HepG2 (cell line): ENCODE measurements at regions not wholly inside any gene's neighbourhood (a gene's known extent, or its start where the extent isn't known, plus 50 kb on each side); places are given as distances from the start of the nearest gene placed in this dataset.

Experiments used
- ATAC-seq: fragments of 200-7000 bp; cut with Tn5 transposase; 3 replicates; pipeline ENCODE4 v1.9.1; 2020; ENCODE audit warnings: mild to moderate bottlenecking, moderate library complexity
- BruUV-seq: library from RNA; stranded (reverse); fragments of 400-500 nt; replicated peaks from 2 replicates; lab custom pipeline; 2021; lab: Mats Ljungman, UMichigan
- CTCF ChIA-PET: fragments of 300-600 bp; formaldehyde crosslinking; extraction: SDS; loops from one replicate; lab custom pipeline; 2021; ENCODE audit warnings: low total read pairs, inconsistent platforms, low intra/inter-chr PET ratio; lab: Yijun Ruan, JAX
- POLR2A ChIA-PET: fragments of 350-600 bp; sonication (Branson Sonifier 250); formaldehyde crosslinking; loops from one replicate; lab custom pipeline; 2020; ENCODE audit warnings: antibody characterized with exemption, inconsistent platforms; lab: Yijun Ruan, JAX
- DNase-seq: peaks from one replicate; pipeline ENCODE4 v3.0.0-alpha.2; 2015; ENCODE audit warnings: low spot score
- FAIRE-seq: peaks from 3 replicates; lab custom pipeline; 2011; peaks lifted over from hg19 to GRCh38; lab: Jason Lieb, UNC
- H2AFZ ChIP-seq: one replicate; pipeline ENCODE4 v1.6.1; 2011; ENCODE audit warnings: low read length, inconsistent platforms
- H3K27ac ChIP-seq: fragments of 300-600 bp; 3 replicates; pipeline ENCODE4 v1.8.0; 2011; ENCODE audit warnings: mixed run types, mild to moderate bottlenecking, mixed read lengths, low read length, inconsistent platforms; ENCODE audit not compliant: insufficient read depth; ENCODE audit errors: extremely low read length
- H3K27me3 ChIP-seq, 2 experiments: fragments of 200-600 bp in 1 of 2; 2 replicates in 1 of 2; 3 replicates in 1 of 2; pipeline versions ENCODE4 v1.6.0 to v1.8.0; 2011; ENCODE audit warnings: low read length in 2 of 2, mild to moderate bottlenecking in 2 of 2, moderate library complexity in 2 of 2, inconsistent platforms in 1 of 2; ENCODE audit not compliant: insufficient read depth in 2 of 2, control insufficient read depth in 1 of 2
- H3K36me3 ChIP-seq, 2 experiments: fragments of 200-600 bp in 1 of 2; replicated peaks in 1 of 2; 2 replicates in 1 of 2; 3 replicates in 1 of 2; pipeline versions ENCODE4 v1.5.1 to v1.8.0; 2011; ENCODE audit warnings: low read length in 2 of 2, inconsistent platforms in 1 of 2; ENCODE audit not compliant: insufficient read depth in 2 of 2, control insufficient read depth in 1 of 2
- H3K4me1 ChIP-seq: 2 replicates; pipeline ENCODE4 v1.5.1; 2012; ENCODE audit warnings: low read length, inconsistent platforms; ENCODE audit not compliant: insufficient read depth
- H3K4me2 ChIP-seq: 2 replicates; pipeline ENCODE4 v1.6.0; 2011; ENCODE audit warnings: low read depth, low read length, inconsistent platforms
- H3K4me3 ChIP-seq, 3 experiments: fragments of 200-600 bp in 1 of 3; sonication (generic), shearing (Covaris generic) in 1 of 3; replicated peaks in 1 of 3; 2 replicates each; pipeline ENCODE4 v1.5.1; 2011 to 2016; ENCODE audit warnings: low read length in 3 of 3, inconsistent platforms in 2 of 3, low read depth in 2 of 3, mild to moderate bottlenecking in 2 of 3, control low read depth in 1 of 3, mixed read lengths in 1 of 3; ENCODE audit not compliant: insufficient read depth in 1 of 3
- H3K79me2 ChIP-seq: one replicate; pipeline ENCODE4 v1.6.1; 2011; ENCODE audit warnings: low read length, inconsistent platforms; ENCODE audit not compliant: insufficient read depth
- H3K9ac ChIP-seq: 2 replicates; pipeline ENCODE4 v1.6.0; 2011; ENCODE audit warnings: mild to moderate bottlenecking, low read depth, low read length, inconsistent platforms; ENCODE audit not compliant: insufficient read depth
- H3K9me3 ChIP-seq: 2 replicates; pipeline ENCODE4 v1.5.1; 2012; ENCODE audit warnings: mild to moderate bottlenecking, low read length
- H4K20me1 ChIP-seq: 2 replicates; pipeline ENCODE4 v1.6.0; 2011; ENCODE audit warnings: inconsistent platforms, mild to moderate bottlenecking, low read length, moderate library complexity; ENCODE audit not compliant: insufficient read depth
- ATF6 ChIP-seq: sonication (generic); formaldehyde crosslinking; conservative IDR thresholded peaks from 2 replicates; pipeline ENCODE4 v1.4.0; 2020; ENCODE audit warnings: missing genetic modification reagents
- CEBPG ChIP-seq: IDR thresholded peaks from 2 replicates; pipeline ENCODE4 v1.6.1; 2016
- ELF3 ChIP-seq: IDR thresholded peaks from 2 replicates; pipeline ENCODE4 v1.6.1; 2016; ENCODE audit warnings: missing genetic modification reagents, missing compliant biosample characterization
- MEF2D ChIP-seq: sonication (generic); formaldehyde crosslinking; IDR thresholded peaks from 2 replicates; pipeline ENCODE4 v1.5.1; 2020; ENCODE audit warnings: mild to moderate bottlenecking, missing genetic modification reagents
- MTF2 ChIP-seq: sonication (generic); formaldehyde crosslinking; IDR thresholded peaks from 2 replicates; pipeline ENCODE4 v1.5.0; 2020; ENCODE audit warnings: missing genetic modification reagents, borderline replicate concordance
- MXI1 ChIP-seq: IDR thresholded peaks from 3 replicates; pipeline ENCODE4 v1.6.1; 2012; ENCODE audit warnings: low read depth, low read length, inconsistent platforms, borderline replicate concordance
- PAWR ChIP-seq: sonication (generic); formaldehyde crosslinking; IDR thresholded peaks from 2 replicates; pipeline ENCODE4 v1.4.0; 2020; ENCODE audit warnings: missing genetic modification reagents, mild to moderate bottlenecking, borderline replicate concordance
- RAD51 ChIP-seq: fragments of 450-650 bp; IDR thresholded peaks from 2 replicates; pipeline ENCODE4 v1.6.1; 2016; ENCODE audit warnings: borderline replicate concordance
- ZKSCAN1 ChIP-seq: fragments of 150-350 bp; IDR thresholded peaks from 2 replicates; pipeline ENCODE4 v1.6.1; 2014; ENCODE audit warnings: low read length
- ZNF138 ChIP-seq: sonication (generic); formaldehyde crosslinking; IDR thresholded peaks from 2 replicates; pipeline ENCODE4 v1.5.0; 2020; ENCODE audit warnings: mild to moderate bottlenecking, low read depth, missing genetic modification reagents
- ZNF260 ChIP-seq: sonication (generic); formaldehyde crosslinking; IDR thresholded peaks from 2 replicates; pipeline ENCODE4 v1.4.0; 2020; ENCODE audit warnings: missing genetic modification reagents, low read depth, mild to moderate bottlenecking, borderline replicate concordance
- ZNF615 ChIP-seq: sonication (generic); formaldehyde crosslinking; IDR thresholded peaks from 2 replicates; pipeline ENCODE4 v1.5.0; 2020; ENCODE audit warnings: mild to moderate bottlenecking, missing genetic modification reagents, borderline replicate concordance
- ZNF703 ChIP-seq: sonication (generic); formaldehyde crosslinking; IDR thresholded peaks from 2 replicates; pipeline ENCODE4 v1.5.1; 2020; ENCODE audit warnings: missing genetic modification reagents, mild to moderate bottlenecking, moderate library complexity, borderline replicate concordance
- WGBS: methylation state at CpG from one replicate; pipeline ENCODE4 v1.1.6; 2017; ENCODE audit warnings: low lambda C conversion rate; 5-methylcytosine and 5-hydroxymethylcytosine counted together
- in situ Hi-C: cut with HindIII; loops from 2 replicates; pipeline ENCODE4 v1.10.0; 2017; ENCODE audit warnings: low pct_unique_long_range_greater_than_20kb; ENCODE audit not compliant: extremely low pct_ligation_motif_present
- intact Hi-C: fragments of 100-400 bp; cut with micrococcal nuclease; formaldehyde crosslinking; loops from one replicate; pipeline ENCODE4 v1.10.0; 2022; ENCODE audit not compliant: unreplicated experiment

- Histone ChIP-seq H2AFZ (no peak overlapping the region), H3K79me2 (no peaks in the 10 kb centered on the region), H3K36me3 (no peaks in the 10 kb centered on the region), H3K27ac (no peak overlapping the region), H3K4me1 (no peaks in the 10 kb centered on the region), H3K9ac (no peak overlapping the region), H3K27me3 (no peaks in the 10 kb centered on the region; a peak in 1 of 5 replicates), H3K4me2 (no peak overlapping the region), H3K9me3 (peaks cover 34% of the 10 kb centered on the region), H4K20me1 (no peaks in the 10 kb centered on the region), H3K4me3 (no peak overlapping the region)
- TF ChIP-seq ZNF138 (no peak), ZKSCAN1 (no peak), ZNF260 (CRISPR knock-in tag) (no peak), ELF3 (no peak), MEF2D (CRISPR knock-in tag) (no peak), ZNF615 (CRISPR knock-in tag) (no peak), ZNF703 (CRISPR knock-in tag) (no peak), RAD51 (no peak), MXI1 (no peak), MTF2 (no peak), CEBPG (no peak), ATF6 (CRISPR knock-in tag) (no peak), PAWR (CRISPR knock-in tag) (no peak)
- 0% methylated on average over 1 of the region's 1 CpG for WGBS
- ChIA-PET CTCF (no interaction called here), POLR2A (no interaction called here)
- FAIRE-seq (no peak), DNase-seq (no peak), ATAC-seq (no peak)
- in situ Hi-C loops (no loop called here), intact Hi-C loops (no loop called here)
- no TSS peak for BruUV-seq
Measured at GRCh38 chrY:21813484-21814233, 80.7 kb downstream of the RBMY1D start.
